Stimulated activated CD4-positive, alpha-beta T cell treated with anti-CD3 and anti-CD28 coated beads, TNF-alpha, amount 100 ng/mL, for 48 hours (primary cell): ENCODE measurements at regions not wholly inside any gene's neighbourhood (a gene's known extent, or its start where the extent isn't known, plus 50 kb on each side); places are given as distances from the start of the nearest gene placed in this dataset.
"Not testable (repeated sequence)": the region's sequence is repeated elsewhere in the genome, so short reads cannot be mapped to it uniquely, and the experiment has no call there.

Source experiments
- DNase-seq, 3 donors: peaks; one replicate each; pipeline ENCODE4 v3.0.0-alpha.2; 2020; ENCODE audit warnings: low read depth in 3 of 3

DNA sequence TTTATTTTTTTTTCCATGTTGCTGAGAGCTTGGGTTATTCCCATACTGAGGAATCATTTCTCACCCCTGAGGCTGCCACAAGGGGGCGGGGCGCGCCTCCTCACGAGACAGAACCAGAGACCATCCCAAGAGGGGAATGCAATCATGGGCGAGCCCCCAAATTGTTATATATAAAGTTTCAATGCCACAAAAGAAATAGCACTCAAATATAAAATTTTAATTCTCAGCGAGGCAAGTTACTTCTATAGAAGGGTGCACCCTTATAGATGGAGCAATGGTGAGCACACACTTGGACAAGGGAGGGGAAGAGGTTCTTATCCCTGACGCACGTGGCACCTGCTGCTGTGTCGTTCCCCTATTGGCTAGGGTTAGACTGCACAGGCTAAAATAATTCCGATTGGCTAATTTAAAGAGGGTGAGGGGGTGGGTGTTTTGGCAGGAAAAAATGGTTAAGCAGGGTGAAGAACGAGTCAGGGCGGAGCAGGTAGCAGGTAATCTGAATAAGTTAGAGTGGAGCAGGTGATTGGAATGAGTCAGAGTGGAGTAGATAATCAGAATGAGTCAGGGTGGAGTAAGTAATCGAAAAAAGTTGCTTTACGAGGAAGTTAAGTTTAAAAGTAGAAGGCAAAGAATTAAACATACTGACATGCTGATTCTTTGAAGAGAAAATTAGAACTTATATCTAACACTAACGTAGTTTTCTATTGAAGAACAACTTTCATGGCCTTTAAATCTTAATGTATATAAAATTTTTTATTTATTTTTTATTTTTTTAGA is 177.5 kb downstream of the MTCL1 start:
- DNase-seq: no peak

DNA sequence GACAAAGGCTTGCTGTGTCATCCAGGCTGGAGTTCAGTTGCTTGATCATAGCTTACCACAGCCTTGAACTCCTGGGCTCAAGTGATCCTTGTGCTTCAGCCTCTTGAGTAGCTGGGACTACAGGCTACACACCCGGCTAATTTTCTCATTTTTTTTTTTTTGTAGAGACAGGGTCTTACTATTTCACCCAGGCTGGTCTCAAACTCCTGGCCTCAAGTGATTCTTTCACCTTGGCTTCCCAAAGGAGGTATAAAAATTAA is 178.0 kb downstream of the MTCL1 start:
- no peak for DNase-seq

DNA sequence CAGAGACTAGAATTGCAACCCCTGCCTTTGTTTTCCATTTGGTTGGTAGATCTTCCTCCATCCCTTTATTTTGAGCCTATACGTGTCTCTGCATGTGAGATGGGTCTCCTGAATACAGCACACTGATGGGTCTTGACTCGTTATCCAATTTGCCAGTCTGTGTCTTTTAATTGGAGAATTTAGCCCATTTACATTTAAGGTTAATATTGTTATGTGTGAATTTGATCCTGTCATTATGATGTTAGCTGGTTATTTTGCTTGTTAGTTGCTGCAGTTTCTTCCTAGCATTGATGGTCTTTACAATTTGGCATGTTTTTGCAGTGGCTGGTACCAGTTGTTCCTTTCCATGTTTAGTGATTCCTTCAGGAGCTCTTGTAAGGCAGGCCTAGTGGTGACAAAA is 182.5 kb downstream of the MTCL1 start:
- not testable (repeated sequence) for DNase-seq

DNA sequence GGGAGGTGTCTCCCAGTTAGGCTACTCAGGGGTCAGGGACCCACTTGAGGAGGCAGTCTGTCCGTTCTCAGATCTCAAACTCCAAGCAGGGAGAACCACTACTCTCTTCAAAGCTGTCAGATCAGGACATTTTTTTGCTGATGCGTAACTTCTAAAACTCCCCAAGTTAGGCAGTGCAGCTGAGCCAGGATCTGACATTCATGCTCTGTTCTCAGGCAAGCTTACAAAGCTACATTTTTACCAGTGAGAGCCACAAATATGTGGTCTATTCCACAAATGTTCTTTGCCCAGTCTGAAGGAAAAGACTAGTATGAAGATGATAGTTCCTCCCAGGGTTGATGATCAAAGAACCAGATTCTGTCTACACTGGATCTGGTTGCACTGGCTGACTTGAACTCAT is 184.1 kb downstream of the MTCL1 start:
- DNase-seq: no peak

DNA sequence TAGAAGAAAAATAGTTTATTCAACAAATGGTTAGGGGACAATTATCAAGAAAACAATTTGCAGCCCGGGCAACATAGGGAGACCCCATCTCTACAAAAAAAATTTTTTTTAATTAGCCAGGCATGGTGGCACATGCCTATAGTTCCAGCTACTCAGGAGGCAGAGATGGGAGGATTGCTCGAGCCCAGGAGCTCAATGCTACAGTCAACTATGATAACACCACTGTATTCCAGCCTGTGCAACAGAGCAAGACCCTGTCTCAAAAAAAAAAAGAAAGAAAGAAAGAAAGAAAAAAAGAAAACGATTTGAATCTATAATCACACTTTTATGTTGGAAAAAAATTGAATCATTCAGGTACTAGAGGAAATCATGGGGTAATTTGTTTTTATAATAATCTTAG is 185.1 kb downstream of the MTCL1 start:
- not testable (repeated sequence) for DNase-seq

DNA sequence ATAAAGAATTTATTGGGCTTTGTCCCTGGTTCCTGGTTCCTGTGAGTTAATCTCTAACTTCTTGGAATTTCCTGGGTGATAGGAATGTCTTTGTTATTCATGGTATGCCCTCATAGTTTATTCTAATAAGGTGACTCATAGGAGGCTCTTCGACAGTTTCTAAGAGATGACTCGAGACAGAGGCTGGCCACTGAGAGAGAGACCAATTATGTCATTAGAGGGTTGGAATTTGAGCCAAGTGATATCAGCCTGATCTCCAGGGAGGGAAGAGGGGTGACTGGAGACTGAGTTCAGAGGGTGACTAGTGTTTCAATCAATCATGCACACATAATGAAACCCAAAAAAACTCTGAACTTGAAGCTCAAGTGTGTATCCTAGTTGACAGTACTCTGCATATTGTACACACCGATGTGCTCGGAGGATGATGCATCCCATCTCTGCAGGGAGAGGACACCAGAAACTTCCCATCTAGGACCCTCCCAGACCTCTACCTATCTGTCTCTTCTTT is 185.7 kb downstream of the MTCL1 start:
- no peak for DNase-seq

DNA sequence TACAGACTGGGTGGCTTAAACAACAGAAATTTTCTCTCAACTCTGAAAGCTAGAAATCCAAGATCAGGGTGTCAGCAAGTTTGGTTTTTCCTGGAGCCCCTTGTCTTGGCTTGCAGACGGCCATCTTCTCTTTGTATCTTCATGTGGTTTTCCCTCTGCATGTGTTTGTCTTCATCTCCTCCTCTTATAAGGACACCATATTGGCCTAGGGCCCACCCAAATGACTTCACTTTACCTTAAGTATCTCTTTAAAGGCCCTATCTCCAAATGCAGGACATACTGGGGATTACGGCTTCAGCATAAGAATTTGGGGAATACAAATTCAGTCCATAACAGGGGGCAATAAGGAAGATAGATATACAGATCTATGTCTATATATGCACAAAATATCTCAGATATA is 187.9 kb downstream of the MTCL1 start:
- no peak for DNase-seq

DNA sequence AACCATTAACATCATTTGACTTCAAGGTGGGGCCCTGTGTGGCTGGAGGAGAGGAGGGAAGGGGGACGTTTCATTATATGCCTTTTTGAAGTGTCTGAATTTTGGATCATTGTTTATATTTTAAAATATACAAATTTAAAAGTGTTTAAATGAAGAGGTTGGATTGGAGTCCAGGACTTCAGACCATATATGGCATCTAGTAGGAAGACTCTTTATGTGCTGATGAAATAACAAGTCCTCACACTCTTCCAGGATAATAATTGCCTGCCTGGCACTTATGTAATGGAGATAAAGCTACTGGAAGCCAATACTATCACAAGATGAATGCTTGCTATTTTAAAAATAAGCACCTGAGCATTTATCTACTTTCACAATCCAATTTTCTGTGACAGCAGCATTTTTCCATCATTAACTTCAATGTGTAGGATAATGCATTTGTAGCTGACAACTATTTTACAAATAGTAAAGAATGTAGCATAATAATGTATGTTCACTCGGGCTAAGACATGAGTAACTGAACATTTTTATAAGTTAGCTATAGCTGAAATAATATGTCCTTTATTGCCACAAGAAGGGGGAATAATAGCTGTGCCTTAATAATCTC is 188.4 kb downstream of the MTCL1 start:
- no peak for DNase-seq

DNA sequence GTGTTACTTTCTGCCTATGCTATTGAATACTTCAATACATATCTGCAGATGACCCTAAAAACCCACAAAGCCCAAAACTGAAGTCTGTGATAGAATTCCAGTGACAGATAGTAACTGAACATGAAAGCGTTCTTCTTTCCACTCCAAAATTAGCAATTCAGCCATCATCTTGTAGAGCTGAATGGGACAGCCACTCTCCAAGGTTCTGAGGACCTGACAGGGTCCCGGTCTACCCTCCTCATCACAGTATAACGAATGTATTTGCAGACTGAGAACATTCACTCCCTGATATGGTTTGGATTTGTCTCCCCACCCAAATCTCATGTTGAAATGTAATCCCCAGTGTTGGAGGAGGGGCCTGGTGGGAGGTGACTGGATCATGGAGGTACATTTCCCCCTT is 189.5 kb downstream of the MTCL1 start:
- DNase-seq: no peak

DNA sequence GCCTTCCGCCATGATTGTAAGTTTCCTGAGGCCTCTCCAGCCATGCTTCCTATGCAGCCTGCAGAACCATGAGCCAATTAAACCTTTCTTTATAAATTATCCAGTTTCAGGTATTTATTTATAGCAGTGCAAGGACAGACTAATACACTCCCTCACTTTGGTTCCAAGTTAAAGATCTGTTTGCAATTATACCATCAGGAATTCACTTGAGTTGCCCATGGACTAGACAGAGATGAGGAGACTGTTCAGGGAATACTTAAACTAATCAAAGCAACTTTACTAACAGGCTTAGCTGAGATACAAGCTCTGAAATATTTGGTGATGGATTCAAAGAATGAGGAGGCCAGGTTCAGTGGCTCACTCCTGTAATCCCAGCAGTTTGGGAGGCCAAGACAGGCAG is 190.0 kb downstream of the MTCL1 start:
- DNase-seq: no peak

DNA sequence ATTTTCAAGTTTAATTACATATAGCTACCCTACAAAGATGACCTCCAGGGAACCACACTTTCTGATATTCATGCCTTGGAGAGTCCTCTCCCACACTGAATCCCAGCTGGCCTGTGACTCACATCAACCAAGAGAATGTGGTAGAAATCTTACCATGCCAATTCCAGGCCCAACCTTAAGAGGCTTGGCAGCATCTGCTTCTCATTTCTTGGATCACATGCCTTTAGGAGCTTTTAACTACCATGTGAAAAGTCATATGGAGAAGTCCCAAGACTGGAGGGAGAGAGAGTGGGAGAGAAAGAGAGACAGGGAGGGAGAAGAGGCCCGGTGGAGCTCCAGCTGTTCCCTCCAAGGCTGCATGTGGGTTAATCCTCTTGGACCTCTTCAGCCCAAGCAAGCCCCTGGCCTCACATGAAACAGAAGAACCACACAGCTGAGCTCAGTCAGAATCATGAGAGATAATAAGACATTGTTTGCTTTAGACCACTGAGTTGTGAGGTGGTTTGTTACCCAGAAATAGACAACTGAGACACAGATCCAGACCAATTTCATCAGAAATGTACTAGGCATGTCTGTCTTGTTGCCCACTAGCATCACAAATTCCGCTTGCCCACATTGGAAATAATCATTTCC is 190.7 kb downstream of the MTCL1 start:
- no peak for DNase-seq

DNA sequence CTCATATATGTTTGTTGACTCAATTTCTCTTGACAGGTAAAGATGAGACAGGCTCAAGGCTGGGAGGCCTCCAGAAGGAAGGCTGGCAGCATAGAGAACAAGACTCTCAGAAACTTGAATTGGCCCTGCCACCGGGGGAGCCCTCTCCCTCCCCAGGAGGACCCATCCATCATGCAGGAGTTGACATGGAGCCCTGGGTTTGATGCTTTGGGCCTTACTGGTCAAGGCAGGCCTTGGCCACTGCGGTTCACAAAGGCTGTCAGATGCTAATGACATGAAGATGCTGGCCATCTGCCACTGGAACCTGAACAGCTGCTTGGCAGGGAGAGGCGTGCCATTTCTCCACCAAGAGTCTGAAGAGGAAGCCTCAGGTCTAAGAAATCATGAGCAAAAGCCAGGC is 193.6 kb downstream of the MTCL1 start:
- DNase-seq: no peak

DNA sequence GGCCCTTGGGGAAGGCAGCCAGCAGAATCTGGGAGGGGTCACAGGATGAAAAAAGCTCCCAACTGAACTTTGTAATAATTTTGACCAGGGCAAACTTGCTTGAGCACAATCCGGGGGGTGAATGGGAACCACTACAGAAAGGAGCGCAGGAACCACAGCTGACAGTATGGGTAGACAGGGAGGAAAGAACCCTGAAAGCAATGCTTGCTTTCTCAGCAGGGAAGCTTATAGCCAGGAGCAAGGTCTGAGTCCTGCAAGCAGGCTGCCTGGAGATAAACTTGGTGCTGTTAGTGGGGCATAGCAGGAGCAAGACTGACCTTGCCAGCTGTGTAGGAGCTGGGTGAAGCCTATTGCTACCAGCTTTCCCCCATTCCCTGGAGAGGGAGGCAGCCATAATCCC is 195.2 kb downstream of the MTCL1 start:
- DNase-seq: no peak

DNA sequence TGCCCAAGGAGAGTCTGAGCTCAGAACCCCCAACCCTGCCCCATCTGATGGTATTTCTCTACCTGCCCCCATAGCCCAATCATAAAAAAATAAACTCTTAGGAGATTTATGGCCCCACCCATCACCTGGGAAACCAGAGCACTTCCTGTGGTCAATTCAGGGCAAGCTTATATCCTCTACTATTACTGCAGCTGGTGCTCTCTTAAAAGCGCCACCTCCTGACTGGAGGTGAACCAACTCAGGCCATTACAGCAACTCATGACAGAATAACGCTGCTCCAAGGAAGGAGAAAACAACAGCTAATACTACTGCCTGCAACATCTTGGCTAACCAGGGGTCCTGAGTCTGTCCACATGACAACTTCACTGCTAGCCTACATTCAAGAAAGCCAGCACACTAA is 195.7 kb downstream of the MTCL1 start:
- no peak for DNase-seq

DNA sequence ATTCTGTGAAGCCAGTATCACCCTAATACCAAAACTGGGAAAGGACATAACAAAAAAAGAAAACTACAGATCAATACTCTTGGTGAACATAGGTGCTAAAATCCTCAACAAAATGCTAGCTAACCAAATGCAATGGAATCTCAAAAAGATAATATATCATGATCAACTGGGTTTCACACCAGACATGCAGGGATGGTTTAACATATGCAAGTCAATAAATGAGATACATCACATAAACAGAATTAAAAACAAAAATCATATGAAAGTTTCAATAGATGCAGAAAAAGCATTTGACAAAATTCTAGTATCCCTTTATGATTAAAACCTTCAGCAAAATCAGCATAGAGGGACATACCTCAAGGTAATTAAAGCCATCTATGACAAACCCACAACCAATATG is 198.2 kb upstream of the NDUFV2 start:
- DNase-seq: no peak

DNA sequence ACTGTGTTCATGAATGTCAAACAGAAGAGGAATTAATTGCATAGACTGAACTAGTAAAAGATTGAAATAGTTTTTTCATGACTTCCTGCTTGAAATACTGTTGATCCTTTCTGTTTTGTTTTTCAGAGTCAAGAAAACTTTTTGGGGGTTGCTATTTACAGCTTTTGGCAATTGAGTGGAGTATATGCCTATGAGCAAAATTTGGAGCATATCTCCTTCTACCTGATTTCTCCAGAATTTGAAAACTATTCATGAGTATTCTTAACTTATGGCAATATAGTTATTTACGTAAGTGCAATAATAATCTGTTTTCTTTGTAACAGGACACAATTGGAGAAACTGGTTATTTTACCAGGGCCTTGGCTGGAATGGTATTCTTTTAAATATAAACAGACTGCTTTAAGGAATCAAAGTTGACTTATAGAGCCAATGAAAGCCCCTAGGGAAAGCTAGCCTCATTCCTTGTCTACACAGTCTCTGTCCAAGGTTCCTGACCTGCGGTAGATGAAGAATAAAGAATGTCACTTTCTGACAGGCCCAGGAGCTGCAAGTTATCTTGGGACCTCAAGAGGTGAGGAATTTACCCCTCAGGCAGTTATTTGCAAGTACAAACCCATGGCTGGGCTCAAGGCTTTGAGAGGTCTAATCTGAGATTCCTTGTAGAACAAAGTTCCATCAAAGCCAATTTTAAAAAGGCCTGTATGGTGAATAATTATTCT is 193.5 kb upstream of the NDUFV2 start:
- DNase-seq: no peak

DNA sequence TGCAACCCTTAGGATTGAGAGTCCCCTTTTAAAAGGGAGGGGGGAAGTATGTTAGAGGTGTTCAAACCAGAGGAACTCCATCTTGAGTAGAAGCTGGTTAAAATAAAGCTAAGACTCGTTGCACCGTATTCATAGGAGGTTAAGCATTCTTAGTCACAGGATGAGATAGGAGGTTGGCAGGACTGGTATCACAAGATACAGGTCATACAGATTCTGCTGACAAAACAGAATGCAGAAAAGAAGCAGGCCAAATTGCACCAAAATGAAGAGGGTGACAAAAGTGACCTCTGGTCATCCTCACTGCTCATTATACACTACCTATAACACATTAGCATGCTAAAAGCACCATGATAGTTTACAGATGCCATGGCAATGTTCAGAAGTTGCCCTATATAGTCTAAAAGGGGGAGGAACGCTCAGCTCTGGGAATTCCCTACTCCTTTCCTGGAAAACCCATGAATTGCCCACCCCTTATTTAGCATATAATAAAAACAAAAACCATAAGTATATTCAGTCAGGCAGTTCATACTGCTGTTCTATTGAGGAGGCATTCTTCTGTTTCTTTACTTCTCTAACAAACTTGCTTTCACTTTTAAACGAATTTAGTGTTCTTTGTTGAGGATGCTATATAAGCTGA is 192.2 kb upstream of the NDUFV2 start:
- no peak for DNase-seq

DNA sequence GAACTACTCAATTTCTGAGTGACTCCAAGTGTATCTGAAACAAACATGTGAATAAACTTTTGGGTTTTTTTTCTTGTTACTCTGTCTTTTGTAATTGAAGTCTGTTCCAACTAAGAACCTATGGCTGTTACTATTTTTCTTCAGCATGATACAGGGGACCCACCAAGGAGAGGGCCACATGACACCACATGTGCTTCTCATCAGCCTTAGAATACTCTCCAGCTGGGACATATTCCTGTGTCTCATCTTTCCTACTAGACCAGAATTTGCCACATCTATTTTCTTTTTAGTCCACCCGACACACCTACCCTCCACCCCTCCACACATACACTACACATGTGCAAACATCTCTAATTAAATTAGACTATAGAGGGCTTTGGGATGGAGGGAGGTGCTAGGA is 191.7 kb upstream of the NDUFV2 start:
- no peak for DNase-seq

DNA sequence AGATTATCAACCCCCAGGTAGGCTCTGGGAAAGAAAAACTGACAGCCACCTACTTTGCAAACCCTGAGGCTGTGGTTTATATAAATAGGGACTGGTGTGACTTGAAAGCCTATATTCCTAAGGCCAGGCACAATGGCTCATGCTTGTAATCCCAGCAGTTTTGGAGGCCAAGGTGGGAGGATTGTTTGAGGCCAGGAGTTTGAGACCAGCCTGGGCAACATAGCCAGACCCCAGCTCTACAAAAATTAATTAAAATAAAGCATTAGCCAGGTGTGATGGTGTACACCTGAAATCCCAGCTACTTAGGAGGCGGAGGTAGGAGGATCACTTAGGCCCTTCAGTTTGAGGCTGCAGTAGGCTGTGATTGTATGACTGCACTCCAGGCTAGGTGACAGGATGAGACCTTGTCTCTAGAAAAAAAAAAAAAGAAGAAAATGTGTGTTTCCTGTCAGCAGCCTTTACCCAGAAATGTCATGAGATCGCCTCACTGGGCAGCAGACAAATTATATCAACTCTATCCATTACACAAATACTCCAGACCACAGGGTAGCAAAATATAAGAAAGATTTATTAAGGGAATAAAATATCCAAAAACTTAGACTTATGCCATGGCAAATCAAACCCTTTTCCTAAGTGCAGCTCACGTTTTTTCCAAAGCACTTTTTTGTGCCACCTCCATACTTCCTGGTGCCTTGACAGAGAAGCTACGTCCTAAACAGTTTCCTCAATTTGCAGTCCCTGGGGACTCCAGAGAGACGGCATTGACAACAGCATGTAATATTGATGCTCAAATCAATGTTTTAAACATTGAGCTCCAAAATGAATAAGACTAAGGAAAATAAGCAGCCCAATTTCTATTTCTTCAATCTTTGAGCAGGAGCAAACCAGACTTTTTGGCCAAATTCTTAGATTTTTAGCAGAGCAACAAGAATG is 190.8 kb upstream of the NDUFV2 start:
- no peak for DNase-seq

DNA sequence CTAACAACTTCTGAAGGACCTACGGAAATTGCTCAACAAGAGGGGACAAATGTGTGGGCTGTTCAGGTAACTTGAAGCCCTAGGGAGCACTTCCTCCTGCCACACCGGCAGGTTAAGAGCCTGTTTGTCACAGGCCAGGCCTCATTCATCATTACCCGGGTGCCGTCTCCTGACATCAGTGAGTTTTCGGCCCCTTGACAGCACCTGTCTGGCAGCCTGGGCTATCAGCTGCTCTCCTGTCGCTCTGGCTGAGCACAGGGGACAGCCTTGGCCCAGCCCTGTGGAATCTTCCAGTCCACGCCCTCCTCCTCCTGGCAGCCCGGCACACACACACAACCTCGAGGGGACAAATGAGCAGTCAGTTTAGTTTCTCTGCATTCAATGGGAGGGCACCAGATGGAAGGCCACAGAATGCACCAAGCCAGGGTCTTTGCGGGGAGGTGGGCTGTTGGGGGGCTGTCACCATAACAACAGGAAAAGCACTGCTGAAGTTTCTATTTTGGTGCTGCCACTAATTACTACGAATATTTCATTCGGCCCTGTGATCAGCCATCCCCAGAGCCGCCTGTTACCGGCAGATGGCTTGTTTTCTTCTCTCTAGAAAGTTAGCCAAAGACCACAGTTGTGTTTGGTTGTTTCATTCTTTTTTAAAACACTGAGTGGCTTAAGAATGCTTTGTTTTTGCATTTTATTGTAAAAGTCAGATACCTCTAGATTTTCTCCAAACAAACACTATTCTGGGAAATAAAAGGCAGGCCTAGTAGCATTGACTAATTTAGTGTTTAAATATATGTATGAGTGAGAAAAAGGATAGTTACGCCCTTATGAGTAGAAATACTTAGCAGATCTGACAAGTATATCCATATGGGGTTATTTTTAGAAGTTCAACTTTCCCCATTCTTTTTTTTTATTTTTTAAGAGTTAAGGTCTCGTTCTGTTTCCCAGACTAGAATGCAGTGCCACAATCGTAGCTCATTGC is 189.9 kb upstream of the NDUFV2 start:
- DNase-seq: no peak
